ENCODE measurements at regions not wholly inside any gene's neighbourhood (a gene's known extent, or its start where the extent isn't known, plus 50 kb on each side); places are given as distances from the start of the nearest gene placed in this dataset.

DNA sequence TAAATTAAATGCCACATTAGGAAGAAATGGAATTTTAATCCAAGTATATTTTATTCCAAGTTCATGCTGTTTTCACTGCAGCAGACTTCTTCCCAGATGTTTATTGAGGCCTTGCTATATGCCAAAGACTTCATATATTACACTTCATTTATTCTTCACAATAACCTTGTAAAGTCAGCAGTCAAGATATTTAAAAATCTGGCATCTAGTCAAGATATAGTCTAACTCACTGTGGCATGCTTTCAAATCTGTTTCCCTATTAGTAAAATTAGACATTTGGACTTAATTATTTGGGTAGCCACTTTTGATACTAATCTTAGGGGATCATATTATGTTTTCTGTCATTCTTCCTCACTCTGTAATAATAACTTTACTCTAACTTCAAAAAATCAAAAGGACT lies 81.5 kb upstream of the VGLL3 start:
- no peak overlapping the region for H3K27ac Mint-ChIP-seq
- Histone ChIP-seq H3K36me3 (replicated peaks in 1 of 2; ENCODE audit: control insufficient read depth in 1 of 2, insufficient read depth in 2 of 2, low read length in 2 of 2) (no peaks in the 10 kb centered on the region), H3K79me2 (ENCODE audit: insufficient read depth, low read length) (no peaks in the 10 kb centered on the region), H3K9me3 (replicated peaks in 1 of 2; ENCODE audit: control insufficient read depth in 1 of 2, insufficient read depth in 1 of 2, low read length in 2 of 2) (no peaks in the 10 kb centered on the region), H3K4me1 (ENCODE audit: control insufficient read depth in 1 of 2, insufficient read depth in 2 of 2, low read length in 2 of 2) (no peaks in the 10 kb centered on the region), H3K27me3 (ENCODE audit: control insufficient read depth in 2 of 2, insufficient read depth in 2 of 2, low read length in 2 of 2) (no peaks in the 10 kb centered on the region), H3K4me3 (replicated peaks in 1 of 3; ENCODE audit: low read depth in 2 of 3, low read length in 3 of 3) (no peak overlapping the region), H2AFZ (ENCODE audit: insufficient read depth, low read depth, low read length, poor library complexity, severe bottlenecking) (no peak overlapping the region), H3K27ac (ENCODE audit: low read depth in 1 of 2, low read length in 2 of 2) (no peak overlapping the region), H3K4me2 (replicated peaks; ENCODE audit: extremely low read depth, low read length, poor library complexity, severe bottlenecking) (no peak overlapping the region), H4K20me1 (ENCODE audit: insufficient read depth, low read length) (no peaks in the 10 kb centered on the region), H3K9ac (ENCODE audit: insufficient read depth, low read length, poor library complexity, severe bottlenecking) (no peak overlapping the region)
- intact Hi-C loops (cut with micrococcal nuclease) = no loop called here
- no peak for DNase-seq
- peaks cover 0 to 4% (median 2%) of the 10 kb centered on the region in 3 donors for H3K27me3 Mint-ChIP-seq (ENCODE audit: low read depth in 3 of 3)
- no peaks in the 10 kb centered on the region for H3K4me1 Mint-ChIP-seq
- no peaks in the 10 kb centered on the region for H3K9me3 Mint-ChIP-seq
- no peaks in the 10 kb centered on the region for H3K36me3 Mint-ChIP-seq
- H3K4me3 Mint-ChIP-seq = no peak overlapping the region
- TF ChIP-seq CTCF (IDR thresholded peaks at IDR 0.05) = no peak

- Mint-ChIP-seq H3K9me3 (no peaks in the 10 kb centered on the region), H3K27me3 (ENCODE audit: low read depth in 3 of 3) (peaks cover 0 to 4% (median 0%) of the 10 kb centered on the region in 3 donors)
- WGBS (ENCODE audit: insufficient coverage) = 75% methylated on average over 2 of the region's 6 CpGs
Measured at GRCh38 chr3:87069971-87070370, 79.0 kb upstream of the VGLL3 start.

More at GRCh38 chr3:87069971-87070370, 79.0 kb upstream of the VGLL3 start:
- H3K79me2 ChIP-seq (ENCODE audit: insufficient read depth, low read length) = no peaks in the 10 kb centered on the region
- TF ChIP-seq CTCF (IDR thresholded peaks at IDR 0.05) = no peak
- no peak overlapping the region for H3K4me2 ChIP-seq (replicated peaks; ENCODE audit: extremely low read depth, low read length, poor library complexity, severe bottlenecking)
- no peak overlapping the region for H2AFZ ChIP-seq (ENCODE audit: insufficient read depth, low read depth, low read length, poor library complexity, severe bottlenecking)
- no peaks in the 10 kb centered on the region for H3K4me1 ChIP-seq (ENCODE audit: control insufficient read depth in 1 of 2, insufficient read depth in 2 of 2, low read length in 2 of 2)
- no peak overlapping the region for H3K9ac ChIP-seq (ENCODE audit: insufficient read depth, low read length, poor library complexity, severe bottlenecking)
- no peak overlapping the region for H3K4me3 Mint-ChIP-seq
- H3K4me3 ChIP-seq (replicated peaks in 1 of 3; ENCODE audit: low read depth in 2 of 3, low read length in 3 of 3) = no peak overlapping the region
- H3K36me3 Mint-ChIP-seq = no peaks in the 10 kb centered on the region
- no peaks in the 10 kb centered on the region for H3K4me1 Mint-ChIP-seq
- no peaks in the 10 kb centered on the region for H3K27me3 ChIP-seq (ENCODE audit: control insufficient read depth in 2 of 2, insufficient read depth in 2 of 2, low read length in 2 of 2)
- no peak overlapping the region for H3K27ac Mint-ChIP-seq
- H3K36me3 ChIP-seq (replicated peaks in 1 of 2; ENCODE audit: control insufficient read depth in 1 of 2, insufficient read depth in 2 of 2, low read length in 2 of 2) = no peaks in the 10 kb centered on the region
- no peaks in the 10 kb centered on the region for H4K20me1 ChIP-seq (ENCODE audit: insufficient read depth, low read length)
- intact Hi-C loops (cut with micrococcal nuclease) = no loop called here
- H3K9me3 ChIP-seq (replicated peaks in 1 of 2; ENCODE audit: control insufficient read depth in 1 of 2, insufficient read depth in 1 of 2, low read length in 2 of 2) = no peaks in the 10 kb centered on the region
- DNase-seq = no peak
- H3K27ac ChIP-seq (ENCODE audit: low read depth in 1 of 2, low read length in 2 of 2) = no peak overlapping the region

Measured in CD14-positive monocyte (primary cell).